NCI-H748 treated with DMSO at 0.1 percent for 48 hours (cell line): ENCODE measurements at regions not wholly inside any gene's neighbourhood (a gene's known extent, or its start where the extent isn't known, plus 50 kb on each side); places are given as distances from the start of the nearest gene placed in this dataset.

Experiments used
- DNase-seq: peaks from one replicate; lab custom pipeline; 2025; lab: John Stamatoyannopoulos, UW

- DNase-seq: no peak
These were observed 1110.3 kb upstream of the MAP3K7 start for GRCh38 chr6:91697010-91697695.

GRCh38 chr6:91695221-91695620 lies 1108.3 kb upstream of the MAP3K7 start:
- no peak for DNase-seq

- no peak for DNase-seq
These were observed 1107.3 kb upstream of the MAP3K7 start for GRCh38 chr6:91694016-91694654.

GRCh38 chr6:91691449-91691848 lies 1104.6 kb upstream of the MAP3K7 start:
- no peak for DNase-seq

- no peak for DNase-seq
These were observed 1096.4 kb upstream of the MAP3K7 start for GRCh38 chr6:91683240-91683639.

- no peak for DNase-seq
These were observed 1094.4 kb upstream of the MAP3K7 start for GRCh38 chr6:91681296-91681695.

- DNase-seq: no peak
These were observed 1092.0 kb upstream of the MAP3K7 start for GRCh38 chr6:91678679-91679446.

GRCh38 chr6:91672201-91672600 lies 1085.3 kb upstream of the MAP3K7 start:
- DNase-seq: no peak

GRCh38 chr6:91669871-91670268 lies 1083.0 kb upstream of the MAP3K7 start:
- DNase-seq: no peak

GRCh38 chr6:91669154-91669870 lies 1082.4 kb upstream of the MAP3K7 start:
- no peak for DNase-seq

- DNase-seq: no peak
These were observed 1080.7 kb upstream of the MAP3K7 start for GRCh38 chr6:91667596-91667995.

GRCh38 chr6:91664327-91664959 lies 1077.6 kb upstream of the MAP3K7 start:
- DNase-seq: no peak

- no peak for DNase-seq
These were observed 1074.0 kb upstream of the MAP3K7 start for GRCh38 chr6:91660893-91661292.

- peak; percentile 82 for DNase-seq
These were observed 1073.0 kb upstream of the MAP3K7 start for GRCh38 chr6:91659891-91660290.

- no peak for DNase-seq
These were observed 1067.9 kb upstream of the MAP3K7 start for GRCh38 chr6:91654793-91655192.

GRCh38 chr6:91654357-91654756 lies 1067.5 kb upstream of the MAP3K7 start:
- no peak for DNase-seq

GRCh38 chr6:91653895-91654294 lies 1067.0 kb upstream of the MAP3K7 start:
- DNase-seq: peak; percentile 92

GRCh38 chr6:91653076-91653723 lies 1066.3 kb upstream of the MAP3K7 start:
- no peak for DNase-seq

- no peak for DNase-seq
These were observed 1059.8 kb upstream of the MAP3K7 start for GRCh38 chr6:91646649-91647048.

- no peak for DNase-seq
These were observed 1058.9 kb upstream of the MAP3K7 start for GRCh38 chr6:91645811-91646210.

- no peak for DNase-seq
These were observed 1050.3 kb upstream of the MAP3K7 start for GRCh38 chr6:91637217-91637616.
